BE2C (cell line): ENCODE measurements at regions not wholly inside any gene's neighbourhood (a gene's known extent, or its start where the extent isn't known, plus 50 kb on each side); places are given as distances from the start of the nearest gene placed in this dataset.
A peak's percentile ranks its signal among the peaks of the same experiment; 100 is the strongest.

ENCODE experiments used
- DNase-seq: peaks from one replicate; pipeline ENCODE4 v3.0.0-alpha.2; 2020
- H3K27me3 ChIP-seq: fragments of 250-450 bp; sonication (Bioruptor Pico); 2 replicates; pipeline ENCODE4 v1.5.1; 2020; ENCODE audit warnings: mild to moderate bottlenecking
- H3K36me3 ChIP-seq: fragments of 250-450 bp; sonication (Bioruptor Pico); 2 replicates; pipeline ENCODE4 v1.5.1; 2020; ENCODE audit warnings: mild to moderate bottlenecking
- H3K4me1 ChIP-seq: fragments of 250-450 bp; sonication (Bioruptor Pico); 2 replicates; pipeline ENCODE4 v1.5.1; 2020
- H3K4me3 ChIP-seq: 2 replicates; pipeline ENCODE4 v1.5.1; 2011; ENCODE audit warnings: low read depth, low read length
- H3K9me3 ChIP-seq: fragments of 250-450 bp; sonication (Bioruptor Pico); 2 replicates; pipeline ENCODE4 v1.5.1; 2020
- TF ChIP-seq, protein P1 (sequence below): IDR thresholded peaks from 2 replicates; pipeline ENCODE4 v1.5.1; 2012; ENCODE audit warnings: mild to moderate bottlenecking, low read depth, low read length

DNA sequence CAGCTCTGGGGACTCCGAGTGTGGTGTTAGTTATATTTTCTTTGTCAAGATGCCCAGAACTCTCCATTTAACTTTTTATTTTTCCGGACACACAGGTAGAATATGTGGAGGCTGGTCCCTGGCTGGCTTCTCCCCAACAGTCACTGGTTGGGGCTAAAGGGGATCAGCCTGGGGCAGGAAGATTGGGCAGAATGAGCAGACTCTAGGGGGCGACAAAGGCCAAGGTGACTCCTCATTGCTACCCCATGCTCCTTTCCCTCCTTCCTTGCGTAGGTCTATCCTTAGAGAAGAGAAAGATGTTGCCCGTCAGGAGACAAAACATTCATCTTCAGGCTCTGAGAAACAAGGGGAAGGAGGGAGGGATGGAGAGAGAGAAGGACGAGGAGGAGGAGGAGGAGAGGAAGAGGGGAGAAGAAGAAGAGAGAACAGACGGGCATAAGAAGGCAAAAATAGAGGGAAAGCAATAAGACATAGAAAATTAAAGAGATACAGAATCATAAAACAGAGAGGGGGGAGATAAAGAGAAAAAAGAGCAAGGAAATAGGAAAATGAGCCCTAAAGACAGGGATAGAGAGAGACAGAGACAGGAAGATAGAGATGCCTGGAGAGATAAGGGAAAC lies 89.9 kb downstream of the FOXD2 start:
- Histone ChIP-seq H3K36me3 (no peaks in the 10 kb centered on the region), H3K9me3 (no peaks in the 10 kb centered on the region), H3K27me3 (no peaks in the 10 kb centered on the region), H3K4me1 (no peaks in the 10 kb centered on the region), H3K4me3 (no peak overlapping the region)
- TF ChIP-seq, protein P1, sequence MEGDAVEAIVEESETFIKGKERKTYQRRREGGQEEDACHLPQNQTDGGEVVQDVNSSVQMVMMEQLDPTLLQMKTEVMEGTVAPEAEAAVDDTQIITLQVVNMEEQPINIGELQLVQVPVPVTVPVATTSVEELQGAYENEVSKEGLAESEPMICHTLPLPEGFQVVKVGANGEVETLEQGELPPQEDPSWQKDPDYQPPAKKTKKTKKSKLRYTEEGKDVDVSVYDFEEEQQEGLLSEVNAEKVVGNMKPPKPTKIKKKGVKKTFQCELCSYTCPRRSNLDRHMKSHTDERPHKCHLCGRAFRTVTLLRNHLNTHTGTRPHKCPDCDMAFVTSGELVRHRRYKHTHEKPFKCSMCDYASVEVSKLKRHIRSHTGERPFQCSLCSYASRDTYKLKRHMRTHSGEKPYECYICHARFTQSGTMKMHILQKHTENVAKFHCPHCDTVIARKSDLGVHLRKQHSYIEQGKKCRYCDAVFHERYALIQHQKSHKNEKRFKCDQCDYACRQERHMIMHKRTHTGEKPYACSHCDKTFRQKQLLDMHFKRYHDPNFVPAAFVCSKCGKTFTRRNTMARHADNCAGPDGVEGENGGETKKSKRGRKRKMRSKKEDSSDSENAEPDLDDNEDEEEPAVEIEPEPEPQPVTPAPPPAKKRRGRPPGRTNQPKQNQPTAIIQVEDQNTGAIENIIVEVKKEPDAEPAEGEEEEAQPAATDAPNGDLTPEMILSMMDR = peak; percentile 34
- DNase-seq = no peak

DNA sequence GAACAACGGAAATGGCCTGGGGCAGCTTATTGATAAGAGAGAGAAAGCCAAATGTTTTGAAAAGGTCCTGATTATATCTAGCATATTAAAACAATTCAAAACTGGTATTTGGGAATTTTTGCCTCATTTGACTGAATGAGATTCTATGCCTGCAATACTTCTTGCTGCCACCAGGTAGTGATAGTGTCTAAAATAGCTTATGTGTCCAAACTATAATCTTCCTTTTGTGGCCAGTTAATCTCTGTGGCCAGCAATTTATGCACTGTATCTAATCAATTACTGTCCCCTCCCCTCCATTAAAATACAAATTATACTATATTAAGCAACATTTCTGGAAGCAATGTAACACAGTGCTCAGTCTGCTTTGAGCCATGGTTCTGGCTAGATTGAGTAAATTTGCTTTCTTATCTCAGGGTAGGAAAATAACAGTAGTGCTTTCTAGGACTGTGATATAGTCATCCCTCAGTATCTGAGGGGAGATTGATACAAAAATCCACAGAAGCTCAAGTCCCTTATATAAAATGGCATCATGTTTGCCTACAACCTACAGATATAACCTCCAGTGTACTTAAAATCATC lies 91.8 kb downstream of the FOXD2 start:
- TF ChIP-seq, protein P1 = peak; percentile 60
- H3K4me1 ChIP-seq = no peaks in the 10 kb centered on the region
- DNase-seq = no peak
- no peaks in the 10 kb centered on the region for H3K36me3 ChIP-seq
- no peak overlapping the region for H3K4me3 ChIP-seq
- H3K27me3 ChIP-seq = no peaks in the 10 kb centered on the region
- no peaks in the 10 kb centered on the region for H3K9me3 ChIP-seq

DNA sequence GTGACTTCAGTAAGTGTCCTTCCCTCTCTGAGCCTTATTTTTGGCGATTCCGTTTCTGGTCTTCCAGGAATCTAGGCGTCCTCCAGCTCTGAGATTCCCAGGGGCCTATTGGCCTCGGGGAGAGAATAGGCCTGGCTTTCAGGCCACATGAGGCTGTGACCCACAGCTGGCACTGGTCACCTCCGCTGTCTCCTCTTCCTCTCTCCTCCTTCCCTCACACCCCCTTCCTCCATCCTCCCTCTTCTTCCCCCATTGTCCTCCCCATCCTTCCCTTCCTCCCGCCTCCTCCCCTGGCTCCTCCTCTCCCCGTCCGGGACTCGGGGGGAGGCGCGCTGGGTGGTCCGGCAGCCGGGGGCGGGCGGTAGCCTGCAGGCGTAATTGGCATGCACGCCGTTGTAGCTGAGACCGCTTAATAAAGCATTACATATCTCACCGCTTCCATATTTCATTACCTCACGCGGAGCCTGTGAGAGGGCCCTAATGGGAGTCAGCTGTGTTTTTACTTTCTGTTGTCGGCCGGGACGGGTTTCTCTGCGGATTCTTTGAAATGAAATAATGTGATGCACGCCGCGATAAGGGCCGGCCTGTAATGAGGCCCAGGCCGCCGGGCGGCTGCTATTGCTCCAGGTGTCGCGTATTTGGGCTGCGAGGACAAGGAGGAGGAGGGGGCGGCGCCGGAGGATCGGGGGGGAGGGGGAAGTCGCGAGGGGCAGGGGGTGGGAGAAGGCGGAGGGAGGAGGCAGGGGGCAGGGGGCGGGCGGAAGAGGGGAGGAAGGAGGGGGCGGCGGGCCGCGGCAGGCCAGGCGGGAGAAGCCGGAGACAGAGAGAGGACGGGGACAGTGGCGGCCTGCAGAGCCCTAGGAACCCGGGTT lies 95.3 kb downstream of the FOXD2 start:
- H3K9me3 ChIP-seq = no peaks in the 10 kb centered on the region
- no peaks in the 10 kb centered on the region for H3K27me3 ChIP-seq
- H3K4me3 ChIP-seq = peak overlapping the region; percentile 35
- no peaks in the 10 kb centered on the region for H3K4me1 ChIP-seq
- peak; percentile 50 for DNase-seq
- no peaks in the 10 kb centered on the region for H3K36me3 ChIP-seq
- TF ChIP-seq, protein P1 = no peak

DNA sequence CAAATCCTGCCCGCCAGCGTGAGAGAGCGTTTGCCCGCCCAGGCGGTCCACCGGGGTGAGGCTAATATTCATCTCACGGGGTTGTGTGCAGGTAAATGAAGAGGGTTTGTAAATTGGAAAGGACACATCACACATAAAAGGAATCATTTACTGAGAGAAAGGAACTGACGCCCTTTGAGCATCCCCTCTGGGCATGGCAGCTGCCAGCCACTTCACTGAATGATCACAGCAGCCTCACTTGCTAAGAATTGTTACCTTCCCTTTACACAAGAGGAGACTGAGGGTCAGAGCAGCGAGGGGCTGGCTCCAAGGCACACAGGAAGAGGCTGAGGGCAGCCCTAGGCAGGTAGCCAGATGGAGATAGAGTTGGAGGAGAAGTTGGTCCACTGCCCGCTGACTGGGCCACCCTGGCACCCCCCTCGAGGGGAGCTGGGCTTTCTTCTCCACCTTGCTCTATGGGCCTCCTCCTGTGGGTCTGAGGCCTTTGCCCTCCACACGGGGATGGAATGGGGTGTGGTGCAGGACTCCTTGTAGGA lies 96.0 kb downstream of the FOXD2 start:
- no peaks in the 10 kb centered on the region for H3K4me1 ChIP-seq
- DNase-seq = no peak
- TF ChIP-seq, protein P1 = no peak
- no peaks in the 10 kb centered on the region for H3K9me3 ChIP-seq
- H3K27me3 ChIP-seq = no peaks in the 10 kb centered on the region
- no peak overlapping the region for H3K4me3 ChIP-seq
- H3K36me3 ChIP-seq = no peaks in the 10 kb centered on the region

DNA sequence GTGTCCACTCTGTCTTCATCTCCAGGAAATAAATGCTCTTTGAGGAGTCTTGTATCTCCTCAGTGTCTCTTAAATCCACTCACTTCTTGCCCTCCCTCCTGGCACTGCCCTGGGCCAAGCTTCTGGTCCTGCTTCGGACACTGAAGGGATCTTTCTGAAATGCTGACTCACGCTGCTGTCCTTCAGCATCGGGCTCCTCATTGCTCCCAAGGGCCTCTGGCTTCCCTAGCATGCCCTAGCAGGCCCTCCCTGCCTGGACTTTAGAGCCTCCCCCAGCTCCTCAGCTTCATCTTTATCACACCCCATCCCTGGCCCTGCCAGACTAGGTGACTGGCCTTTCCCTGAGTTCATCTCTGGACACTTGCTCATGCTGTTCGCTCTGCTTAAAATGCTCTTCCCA lies 96.6 kb downstream of the FOXD2 start:
- no peaks in the 10 kb centered on the region for H3K27me3 ChIP-seq
- TF ChIP-seq, protein P1 = no peak
- no peaks in the 10 kb centered on the region for H3K4me1 ChIP-seq
- no peaks in the 10 kb centered on the region for H3K36me3 ChIP-seq
- no peak for DNase-seq
- no peaks in the 10 kb centered on the region for H3K9me3 ChIP-seq
- H3K4me3 ChIP-seq = no peak overlapping the region
